Breast epithelium (tissue), 4 donors: ENCODE measurements at regions not wholly inside any gene's neighbourhood (a gene's known extent, or its start where the extent isn't known, plus 50 kb on each side); places are given as distances from the start of the nearest gene placed in this dataset.
"Not testable (repeated sequence)": the region's sequence is repeated elsewhere in the genome, so short reads cannot be mapped to it uniquely, and the experiment has no call there.

Source experiments
- DNase-seq, 2 donors: peaks; one replicate each; pipeline ENCODE4 v3.0.0-alpha.2; 2019; ENCODE audit warnings: low spot score in 2 of 2
- H3K27ac ChIP-seq, 2 donors: fragments of 200-600 bp; sonication (generic) in 1 of 2; one replicate each; pipeline ENCODE4 v1.5.1; 2016 to 2019; ENCODE audit warnings: mild to moderate bottlenecking in 1 of 2
- H3K27me3 ChIP-seq, 2 donors: fragments of 200-600 bp; sonication (generic) in 1 of 2; one replicate each; pipeline versions ENCODE4 v1.5.1 to v1.6.0; 2017 to 2019; ENCODE audit warnings: control low read depth in 1 of 2, mild to moderate bottlenecking in 1 of 2
- H3K36me3 ChIP-seq: fragments of 200-600 bp; one replicate; pipeline ENCODE4 v1.5.1; 2019
- H3K4me1 ChIP-seq, 2 donors: fragments of 200-600 bp; sonication (generic); one replicate each; pipeline ENCODE4 v1.5.1; 2016 to 2019; ENCODE audit warnings: control low read depth in 1 of 2
- H3K4me3 ChIP-seq, 3 donors: fragments of 200-600 bp; sonication (generic); 1 replicate in 2 of 3; 2 replicates in 1 of 3; pipeline ENCODE4 v1.5.1; 2016 to 2019; ENCODE audit warnings: mild to moderate bottlenecking in 3 of 3, moderate library complexity in 2 of 3
- H3K9me3 ChIP-seq, 2 donors: fragments of 200-600 bp; sonication (generic) in 1 of 2; one replicate each; pipeline ENCODE4 v1.5.1; 2016 to 2019; ENCODE audit warnings: control low read depth in 1 of 2
- POLR2A ChIP-seq: fragments of 450-650 bp; IDR thresholded peaks from one replicate; pipeline ENCODE4 v1.6.1; 2016; ENCODE audit warnings: antibody characterized with exemption, mild to moderate bottlenecking, moderate library complexity
- POLR2AphosphoS5 ChIP-seq, 3 donors: sonication (generic); formaldehyde crosslinking; IDR thresholded peaks; one replicate each; pipeline ENCODE4 v1.6.1; 2017; ENCODE audit warnings: antibody characterized with exemption in 3 of 3
- intact Hi-C: fragments of 100-400 bp; cut with DNase I; formaldehyde crosslinking; loops from one replicate; pipeline ENCODE4 v1.15.1; 2023; ENCODE audit warnings: low total_unique reads
- TF ChIP-seq, protein P1 (sequence below), 3 donors: fragments of 450-650 bp; IDR thresholded peaks; one replicate each; pipeline ENCODE4 v1.5.1; 2016 to 2017; ENCODE audit warnings: antibody characterized with exemption in 3 of 3, mild to moderate bottlenecking in 3 of 3, moderate library complexity in 3 of 3

DNA sequence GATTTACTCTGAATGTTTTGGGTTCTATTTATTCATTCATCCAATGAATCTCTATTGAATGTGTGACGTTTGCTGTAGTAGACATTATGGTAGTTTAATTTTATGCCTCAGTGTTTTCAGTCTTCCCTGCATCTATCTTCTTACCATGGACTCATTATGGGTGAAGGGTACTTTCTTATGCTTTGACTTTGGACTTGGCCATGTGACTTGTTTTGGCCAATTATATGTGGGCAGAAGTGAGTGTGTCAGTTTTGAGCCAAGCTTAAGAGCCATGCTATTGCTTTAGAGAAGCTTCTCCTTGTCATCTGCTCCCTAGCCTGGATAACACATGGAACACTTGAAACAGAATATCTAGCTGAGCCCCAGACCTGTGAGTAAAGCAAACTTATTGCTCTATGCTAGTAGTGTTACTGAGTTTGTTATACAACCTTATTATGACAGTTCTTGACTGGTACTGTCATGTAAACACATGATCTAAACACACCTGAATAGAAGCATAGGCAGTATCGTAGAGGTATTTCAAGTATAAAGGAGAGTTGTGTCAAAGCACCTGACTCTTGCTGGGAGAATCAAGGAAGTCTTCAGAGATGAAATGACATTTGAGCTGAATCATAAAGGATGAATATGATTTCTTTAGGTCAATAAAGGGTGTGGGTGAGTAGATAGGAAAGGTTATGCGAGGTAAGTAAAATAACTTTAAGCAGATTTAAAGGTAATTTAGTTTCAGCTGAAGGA lies 128.4 kb downstream of the NAA11 start:
- no peaks in the 10 kb centered on the region for H3K4me1 ChIP-seq

DNA sequence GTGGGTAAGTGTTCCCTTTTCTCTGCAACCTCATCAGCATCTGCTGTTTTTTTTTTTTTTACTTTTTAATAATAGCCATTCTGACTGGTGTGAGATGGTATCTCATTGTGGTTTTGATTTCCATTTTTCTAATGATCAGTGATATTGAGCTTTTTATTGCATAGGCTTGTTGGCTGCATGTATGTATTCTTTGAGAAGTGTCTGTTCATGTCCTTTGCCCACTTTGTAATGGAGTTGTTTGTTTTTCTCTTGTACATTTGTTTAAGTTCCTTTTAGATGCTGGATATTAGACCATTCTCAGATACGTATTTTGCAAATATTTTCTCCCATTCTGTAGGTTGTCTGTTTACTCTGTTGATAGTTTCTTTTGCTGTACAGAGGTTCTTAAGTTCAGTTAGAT lies 134.6 kb downstream of the NAA11 start:
- DNase-seq, H3K27ac ChIP-seq, intact Hi-C loops, H3K4me3 ChIP-seq, H3K4me1 ChIP-seq, H3K27me3 ChIP-seq, H3K36me3 ChIP-seq, H3K9me3 ChIP-seq: not testable (repeated sequence)

More for the DNA sequence above, 128.4 kb downstream of the NAA11 start:
- Histone ChIP-seq H3K27me3 (no peaks in the 10 kb centered on the region), H3K36me3 (no peaks in the 10 kb centered on the region), H3K27ac (no peak overlapping the region), H3K9me3 (no peaks in the 10 kb centered on the region), H3K4me3 (no peak overlapping the region)
- no peak for DNase-seq
- intact Hi-C loops = no loop called here
- TF ChIP-seq POLR2AphosphoS5 (IDR thresholded peaks at IDR 0.05) (no peak), POLR2A (no peak)
- TF ChIP-seq, protein P1, sequence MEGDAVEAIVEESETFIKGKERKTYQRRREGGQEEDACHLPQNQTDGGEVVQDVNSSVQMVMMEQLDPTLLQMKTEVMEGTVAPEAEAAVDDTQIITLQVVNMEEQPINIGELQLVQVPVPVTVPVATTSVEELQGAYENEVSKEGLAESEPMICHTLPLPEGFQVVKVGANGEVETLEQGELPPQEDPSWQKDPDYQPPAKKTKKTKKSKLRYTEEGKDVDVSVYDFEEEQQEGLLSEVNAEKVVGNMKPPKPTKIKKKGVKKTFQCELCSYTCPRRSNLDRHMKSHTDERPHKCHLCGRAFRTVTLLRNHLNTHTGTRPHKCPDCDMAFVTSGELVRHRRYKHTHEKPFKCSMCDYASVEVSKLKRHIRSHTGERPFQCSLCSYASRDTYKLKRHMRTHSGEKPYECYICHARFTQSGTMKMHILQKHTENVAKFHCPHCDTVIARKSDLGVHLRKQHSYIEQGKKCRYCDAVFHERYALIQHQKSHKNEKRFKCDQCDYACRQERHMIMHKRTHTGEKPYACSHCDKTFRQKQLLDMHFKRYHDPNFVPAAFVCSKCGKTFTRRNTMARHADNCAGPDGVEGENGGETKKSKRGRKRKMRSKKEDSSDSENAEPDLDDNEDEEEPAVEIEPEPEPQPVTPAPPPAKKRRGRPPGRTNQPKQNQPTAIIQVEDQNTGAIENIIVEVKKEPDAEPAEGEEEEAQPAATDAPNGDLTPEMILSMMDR (IDR thresholded peaks at IDR 0.05) = no peak

DNA sequence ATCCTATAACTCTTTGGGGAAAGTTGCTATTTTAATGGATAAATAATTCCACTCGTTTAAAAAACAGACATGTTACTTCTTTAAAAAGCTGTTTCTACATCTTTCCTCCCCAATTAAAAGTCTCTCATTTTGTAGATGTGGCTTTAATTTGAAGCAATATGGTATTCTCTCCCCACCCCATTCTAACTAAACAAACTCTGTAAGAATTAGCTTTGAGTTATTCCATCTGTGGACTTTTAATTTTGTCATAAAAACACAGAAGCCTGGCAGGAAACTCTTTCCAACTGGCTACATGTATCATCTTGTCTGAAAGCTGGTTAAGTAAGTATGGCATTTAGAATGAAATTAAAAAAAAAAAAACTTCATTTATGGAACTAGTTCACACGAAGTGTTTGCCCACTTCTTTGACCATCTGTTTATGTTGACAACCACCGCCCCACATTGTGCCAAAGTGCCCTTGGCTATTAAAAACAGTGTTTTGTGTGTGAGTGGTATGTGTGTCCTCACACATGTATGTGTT lies 140.3 kb downstream of the NAA11 start:
- no peak for TF ChIP-seq POLR2A
- TF ChIP-seq POLR2AphosphoS5 (IDR thresholded peaks at IDR 0.05) = no peak
- TF ChIP-seq, protein P1 (IDR thresholded peaks at IDR 0.05) = no peak
- no peak for DNase-seq
- Histone ChIP-seq H3K36me3 (no peaks in the 10 kb centered on the region), H3K4me3 (no peak overlapping the region), H3K9me3 (no peaks in the 10 kb centered on the region), H3K4me1 (no peaks in the 10 kb centered on the region), H3K27me3 (no peaks in the 10 kb centered on the region), H3K27ac (no peak overlapping the region)
- intact Hi-C loops = no loop called here

DNA sequence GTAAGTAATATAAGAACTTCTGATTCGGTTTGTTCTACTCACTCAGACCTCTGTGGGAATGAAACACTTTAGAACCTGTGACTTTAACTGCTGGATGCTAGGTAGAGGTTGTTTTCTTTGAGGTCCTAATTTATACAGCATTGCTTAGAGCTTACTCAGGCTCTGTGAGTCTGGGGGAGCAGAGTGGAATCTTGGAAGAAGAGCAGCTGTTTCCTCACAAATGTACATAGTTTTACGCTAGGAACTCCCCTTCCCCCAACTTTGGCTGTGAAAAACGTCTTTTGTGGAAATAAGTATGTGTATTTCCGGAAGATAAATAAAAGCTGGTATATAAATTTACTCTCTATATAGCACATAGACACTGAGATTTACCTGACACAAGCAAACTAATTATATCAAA lies 141.4 kb downstream of the NAA11 start:
- no peaks in the 10 kb centered on the region for H3K9me3 ChIP-seq

DNA sequence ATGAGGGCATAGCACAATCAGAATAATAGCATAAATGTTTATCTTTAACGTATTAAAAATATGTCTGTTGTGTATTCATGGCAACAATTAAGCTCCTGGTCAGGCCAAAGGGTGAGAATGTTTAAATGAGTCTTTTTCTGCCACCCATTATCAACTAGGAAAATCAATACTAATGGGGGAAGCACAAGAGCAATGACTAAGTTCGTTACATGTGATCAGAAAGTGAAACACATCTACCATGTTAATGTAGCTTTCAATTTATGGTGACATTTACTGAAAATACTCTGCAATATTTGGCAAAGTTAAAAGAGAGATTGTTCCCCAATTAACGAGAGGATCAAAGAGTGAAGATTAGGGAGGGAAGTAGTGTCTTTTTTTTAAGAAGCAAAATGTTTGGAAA lies 143.7 kb downstream of the NAA11 start:
- H3K36me3 ChIP-seq = no peaks in the 10 kb centered on the region
- TF ChIP-seq, protein P1 (IDR thresholded peaks at IDR 0.05) = no peak
- no peak for TF ChIP-seq POLR2AphosphoS5 (IDR thresholded peaks at IDR 0.05)
- no peak for TF ChIP-seq POLR2A
- no peak overlapping the region for H3K4me3 ChIP-seq
- no peaks in the 10 kb centered on the region for H3K27me3 ChIP-seq
- intact Hi-C loops = no loop called here
- no peak overlapping the region for H3K27ac ChIP-seq
- no peaks in the 10 kb centered on the region for H3K4me1 ChIP-seq
- no peaks in the 10 kb centered on the region for H3K9me3 ChIP-seq
- no peak for DNase-seq

More for the DNA sequence above, 141.4 kb downstream of the NAA11 start:
- no peaks in the 10 kb centered on the region for H3K36me3 ChIP-seq
- no peak for DNase-seq
- TF ChIP-seq POLR2AphosphoS5 (IDR thresholded peaks at IDR 0.05) (no peak), POLR2A (no peak)
- TF ChIP-seq, protein P1 (IDR thresholded peaks at IDR 0.05) = no peak
- no peak overlapping the region for H3K27ac ChIP-seq
- no peak overlapping the region for H3K4me3 ChIP-seq
- no peaks in the 10 kb centered on the region for H3K27me3 ChIP-seq
- intact Hi-C loops = no loop called here
- no peaks in the 10 kb centered on the region for H3K4me1 ChIP-seq
